ENCODE measurements at regions not wholly inside any gene's neighbourhood (a gene's known extent, or its start where the extent isn't known, plus 50 kb on each side); places are given as distances from the start of the nearest gene placed in this dataset.
A peak's percentile ranks its signal among the peaks of the same experiment; 100 is the strongest.
"Not testable (repeated sequence)": the region's sequence is repeated elsewhere in the genome, so short reads cannot be mapped to it uniquely, and the experiment has no call there.

GRCh38 chr2:175431101-175431946, 249.8 kb upstream of the ATP5MC3 start:
- no peak for DNase-seq (ENCODE audit: low read depth in 2 of 3, low spot score in 1 of 3)

GRCh38 chr2:175430236-175430635, 248.7 kb upstream of the ATP5MC3 start:
- no peak for DNase-seq (ENCODE audit: low read depth in 2 of 3, low spot score in 1 of 3)

- no peak for DNase-seq (ENCODE audit: low read depth in 2 of 3, low spot score in 1 of 3)
Observed at GRCh38 chr2:175418224-175418835, 236.8 kb upstream of the ATP5MC3 start.

GRCh38 chr2:175414882-175415487, 233.5 kb upstream of the ATP5MC3 start:
- DNase-seq (ENCODE audit: low read depth in 2 of 3, low spot score in 1 of 3), result no peak

GRCh38 chr2:175414191-175414881, 232.8 kb upstream of the ATP5MC3 start:
- DNase-seq (ENCODE audit: low read depth in 2 of 3, low spot score in 1 of 3), result no peak

- DNase-seq (ENCODE audit: low read depth in 2 of 3, low spot score in 1 of 3), result not testable (repeated sequence)
Observed at GRCh38 chr2:175410941-175411340, 229.4 kb upstream of the ATP5MC3 start.

- DNase-seq (ENCODE audit: low read depth in 2 of 3, low spot score in 1 of 3), result no peak
Observed at GRCh38 chr2:175404839-175405238, 223.3 kb upstream of the ATP5MC3 start.

- no peak for DNase-seq (ENCODE audit: low read depth in 2 of 3, low spot score in 1 of 3)
Observed at GRCh38 chr2:175403599-175404221, 222.2 kb upstream of the ATP5MC3 start.

GRCh38 chr2:175402571-175402970, 221.1 kb upstream of the ATP5MC3 start:
- DNase-seq (ENCODE audit: low read depth in 2 of 3, low spot score in 1 of 3), result no peak

- no peak for DNase-seq (ENCODE audit: low read depth in 2 of 3, low spot score in 1 of 3)
Observed at GRCh38 chr2:175401956-175402469, 220.5 kb upstream of the ATP5MC3 start.

GRCh38 chr2:175400975-175401374, 219.5 kb upstream of the ATP5MC3 start:
- no peak for DNase-seq (ENCODE audit: low read depth in 2 of 3, low spot score in 1 of 3)

GRCh38 chr2:175399326-175399725, 217.8 kb upstream of the ATP5MC3 start:
- no peak for DNase-seq (ENCODE audit: low read depth in 2 of 3, low spot score in 1 of 3)

- DNase-seq (ENCODE audit: low read depth in 2 of 3, low spot score in 1 of 3), result no peak
Observed at GRCh38 chr2:175398848-175399247, 217.3 kb upstream of the ATP5MC3 start.

GRCh38 chr2:175396696-175397095, 215.2 kb upstream of the ATP5MC3 start:
- DNase-seq (ENCODE audit: low read depth in 2 of 3, low spot score in 1 of 3), result no peak

GRCh38 chr2:175393851-175394250, 212.3 kb upstream of the ATP5MC3 start:
- no peak for DNase-seq (ENCODE audit: low read depth in 2 of 3, low spot score in 1 of 3)

GRCh38 chr2:175383286-175383685, 201.8 kb upstream of the ATP5MC3 start:
- no peak for DNase-seq (ENCODE audit: low read depth in 2 of 3, low spot score in 1 of 3)

GRCh38 chr2:175373729-175374128, 192.2 kb upstream of the ATP5MC3 start:
- no peak for DNase-seq (ENCODE audit: low read depth in 2 of 3, low spot score in 1 of 3)

GRCh38 chr2:175372704-175373701, 191.5 kb upstream of the ATP5MC3 start:
- no peak for DNase-seq (ENCODE audit: low read depth in 2 of 3, low spot score in 1 of 3)

GRCh38 chr2:175371378-175371777, 189.9 kb upstream of the ATP5MC3 start:
- DNase-seq (ENCODE audit: low read depth in 2 of 3, low spot score in 1 of 3), result no peak

- DNase-seq (ENCODE audit: low read depth in 2 of 3, low spot score in 1 of 3), result peak; percentile 3 to 19 (median 5)
Observed at GRCh38 chr2:175366815-175367214, 185.3 kb upstream of the ATP5MC3 start.

All from stimulated activated CD4-positive, alpha-beta T cell treated with anti-CD3 and anti-CD28 coated beads, Interleukin-12 subunit alpha, Interleukin-12 subunit beta, amount 100 ng/mL, for 48 hours (primary cell).